Fibroblast of skin of left biceps (primary cell): ENCODE measurements at regions not wholly inside any gene's neighbourhood (a gene's known extent, or its start where the extent isn't known, plus 50 kb on each side); places are given as distances from the start of the nearest gene placed in this dataset.

Experiments used
- DNase-seq, 2 experiments: peaks; one replicate each; pipeline ENCODE4 v3.0.0-alpha.2; 2013; ENCODE audit warnings: low read depth in 2 of 2

DNA sequence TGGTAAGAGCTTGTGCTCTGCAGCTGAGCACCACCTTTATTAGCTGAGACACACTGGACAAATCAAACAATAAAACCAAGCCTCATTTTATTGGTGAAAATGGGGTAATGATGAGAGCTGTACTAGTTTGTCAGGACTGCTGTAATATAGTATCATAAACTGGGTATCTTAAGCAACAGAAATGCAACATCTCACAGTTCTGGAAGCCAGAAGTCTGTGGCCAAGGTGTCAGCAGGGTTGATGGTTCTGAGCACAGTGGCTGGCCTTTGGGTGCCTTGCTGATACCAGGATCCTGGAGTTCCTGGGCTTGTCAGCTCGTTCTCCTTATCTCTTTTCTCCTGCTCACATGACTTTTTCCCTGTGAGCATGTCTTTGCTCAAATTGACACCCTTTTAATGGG is 513.1 kb downstream of the IRX1 start:
- DNase-seq = no peak

DNA sequence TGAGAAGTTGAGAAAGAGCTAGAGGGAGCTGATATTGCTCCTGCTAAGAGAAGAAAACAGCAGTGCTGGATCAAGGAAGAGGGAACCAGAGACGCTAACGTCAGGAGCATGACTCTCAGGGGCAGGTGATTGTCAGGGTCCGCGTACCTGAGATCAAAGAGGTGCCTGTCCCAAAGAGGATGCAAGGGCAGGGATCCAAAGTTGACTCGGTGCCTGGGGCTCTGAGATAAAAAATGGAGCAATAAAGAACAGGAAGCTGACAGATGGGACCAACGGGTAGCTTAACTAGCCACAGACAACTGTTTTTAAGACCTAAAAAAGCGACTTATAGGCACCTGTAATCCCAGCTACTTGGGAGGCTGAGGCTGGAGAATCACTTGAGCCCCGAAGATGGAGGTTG is 517.8 kb downstream of the IRX1 start:
- DNase-seq = no peak

DNA sequence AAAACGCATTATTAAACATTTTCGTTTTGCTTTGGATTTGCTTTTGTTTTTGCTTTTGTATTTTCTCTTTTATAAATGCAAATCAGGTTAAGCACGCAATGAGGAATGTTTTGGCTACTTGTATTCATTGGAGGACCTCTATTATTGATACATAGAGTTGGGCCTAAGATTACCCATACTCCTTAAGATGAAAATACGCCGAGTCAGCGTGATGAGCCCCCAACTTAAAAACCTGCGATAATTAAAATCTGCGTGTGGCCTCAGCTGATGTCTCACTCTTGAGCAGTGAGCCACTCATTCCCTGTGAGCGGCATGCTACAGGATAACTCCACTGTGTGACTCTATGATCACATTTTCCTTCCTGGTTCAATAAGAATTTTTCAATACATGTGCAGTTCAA is 518.3 kb downstream of the IRX1 start:
- DNase-seq = no peak

DNA sequence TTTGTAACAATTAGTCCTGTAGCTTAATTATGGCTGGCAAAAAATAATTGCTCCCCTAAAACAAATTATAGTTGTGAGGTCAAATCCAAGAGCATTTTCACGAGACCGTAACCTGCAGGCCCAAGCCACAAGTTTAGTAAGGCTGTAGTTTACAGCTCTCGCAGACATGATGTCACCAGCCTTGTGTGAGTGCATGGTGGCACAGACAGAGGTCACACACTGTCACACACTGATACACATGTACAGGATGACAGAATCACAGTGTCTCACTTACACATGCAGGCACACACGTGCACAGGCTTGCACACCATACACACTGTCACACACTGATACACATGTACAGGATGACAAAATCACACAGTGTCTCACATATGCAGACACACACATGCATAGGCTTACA is 518.8 kb downstream of the IRX1 start:
- DNase-seq = no peak

DNA sequence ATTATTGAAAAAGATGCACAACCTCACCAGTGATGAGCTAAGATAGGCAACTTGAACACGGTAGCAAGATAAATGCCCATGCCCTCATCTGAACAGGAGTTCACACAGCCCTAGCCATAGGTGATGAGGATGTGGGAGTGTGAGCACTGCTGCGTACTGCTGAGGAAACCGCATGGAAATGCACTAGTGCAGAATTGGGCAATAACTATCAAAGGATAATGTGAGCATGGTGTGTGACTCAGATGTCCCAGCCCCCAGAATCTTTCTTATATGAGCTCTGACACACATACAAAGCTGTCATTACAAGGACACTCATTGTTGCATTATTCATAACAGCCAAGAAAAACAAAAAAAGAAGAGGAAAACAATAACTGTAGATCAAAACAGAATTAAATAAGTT is 521.2 kb downstream of the IRX1 start:
- peak in 1 of 2 experiments; percentile 16 for DNase-seq

DNA sequence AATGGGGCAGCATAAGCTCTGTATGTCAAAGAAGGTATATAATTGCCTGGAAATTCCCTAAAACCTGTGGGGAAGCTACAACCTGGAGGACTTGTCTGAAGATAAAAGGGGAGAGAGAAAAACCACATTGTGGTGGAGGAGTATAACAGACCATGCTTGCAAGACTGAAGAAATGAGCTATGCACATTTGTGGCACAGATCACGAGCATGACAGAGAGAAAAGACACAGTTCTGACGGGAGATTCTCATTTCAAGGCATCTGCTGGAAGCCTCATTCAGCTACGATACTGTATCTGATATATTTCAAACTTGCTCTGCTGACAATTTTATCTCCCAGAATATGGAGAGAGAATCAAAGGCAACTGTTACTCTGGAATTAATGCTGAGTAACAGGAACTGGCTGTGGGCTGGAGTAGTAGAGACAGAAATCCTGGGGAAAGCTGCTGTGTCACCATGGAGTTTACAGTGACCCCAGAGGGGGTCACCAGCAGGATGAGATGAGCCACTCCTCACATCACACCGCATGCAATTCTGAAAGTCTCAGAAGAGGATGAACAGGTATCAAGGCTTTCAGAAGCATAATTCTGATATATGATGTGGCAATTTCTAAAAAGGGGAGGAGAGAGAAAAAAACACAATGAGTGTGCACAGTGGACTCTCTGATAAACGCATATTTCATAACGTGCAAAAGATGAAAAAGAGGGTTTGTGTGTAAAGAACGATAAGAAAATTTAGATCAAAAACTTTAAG is 528.8 kb downstream of the IRX1 start:
- DNase-seq = no peak

DNA sequence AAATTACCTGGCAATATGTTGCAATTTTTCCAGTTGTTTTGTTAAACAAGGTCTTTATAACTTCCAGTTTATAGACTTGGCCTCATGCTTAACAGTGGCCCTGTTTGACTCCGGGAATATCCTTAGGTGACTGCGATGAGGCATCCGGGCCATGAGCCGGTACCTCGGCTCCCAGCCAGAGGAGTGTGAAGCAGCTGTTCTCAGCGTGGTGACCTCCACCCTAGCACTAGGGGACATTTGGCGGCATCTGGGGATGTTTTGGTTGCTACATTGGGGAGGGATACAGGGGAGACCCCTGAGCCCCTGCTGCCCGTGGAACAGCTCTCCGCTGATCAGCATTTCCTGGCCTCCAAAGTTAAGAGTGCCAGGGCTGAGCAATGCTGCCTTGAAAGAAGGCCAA is 533.4 kb downstream of the IRX1 start:
- no peak for DNase-seq

DNA sequence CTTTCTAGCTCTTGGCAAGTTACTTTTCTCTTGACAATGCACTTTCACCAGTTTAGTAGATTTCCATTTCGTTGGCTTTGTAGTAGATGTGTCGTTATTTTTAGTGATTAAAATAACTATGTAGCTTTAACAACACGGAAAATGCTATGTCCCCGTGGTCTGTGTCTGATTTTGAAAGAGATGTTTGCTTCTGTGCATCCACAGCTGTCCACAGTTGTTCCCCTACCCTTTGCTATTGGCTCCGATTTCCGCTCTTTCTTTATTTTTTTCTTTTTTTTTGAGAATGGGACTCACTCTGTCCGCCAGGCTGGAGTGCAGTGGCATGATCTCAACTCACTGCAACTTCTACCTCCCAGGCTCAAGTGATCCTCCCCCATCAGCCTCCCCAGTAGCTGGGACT is 533.9 kb downstream of the IRX1 start:
- DNase-seq = no peak

DNA sequence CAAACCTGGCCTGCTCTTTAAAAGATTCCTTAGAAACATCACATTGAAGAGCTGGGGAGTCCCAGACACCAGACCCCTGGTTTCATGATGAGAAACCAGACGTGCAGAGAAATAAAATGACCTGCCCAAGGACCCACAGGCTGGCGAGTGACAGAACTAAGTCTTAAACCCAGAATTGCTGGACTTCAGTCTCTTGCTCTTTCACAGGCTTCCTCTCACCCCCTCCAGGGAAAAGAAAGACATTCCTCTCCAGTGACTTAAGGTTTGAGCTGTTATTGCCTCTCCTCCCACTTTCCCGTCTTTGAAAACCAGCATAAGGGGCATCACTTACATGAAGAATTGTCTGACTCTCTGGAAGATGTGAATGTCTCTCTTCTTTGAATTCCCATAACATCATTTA is 535.2 kb downstream of the IRX1 start:
- no peak for DNase-seq

DNA sequence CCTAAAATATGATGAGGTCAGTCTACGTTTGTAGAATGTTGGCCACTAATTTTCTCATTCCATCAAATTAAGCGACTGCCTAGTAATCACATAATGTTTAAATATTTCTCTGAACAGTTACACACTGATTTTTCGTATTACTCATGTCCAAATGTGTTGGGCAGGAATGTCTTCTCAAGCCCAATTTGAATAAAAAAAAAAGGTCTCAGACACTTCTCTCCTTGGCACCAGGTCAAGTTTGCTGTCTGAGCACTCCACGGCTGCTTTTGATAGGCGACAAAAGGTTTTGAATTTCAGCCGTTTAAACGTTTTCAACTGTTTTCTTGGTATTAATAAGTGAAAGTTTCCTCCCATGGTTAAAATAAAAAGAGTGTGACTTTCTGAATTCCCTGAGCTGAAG is 542.1 kb downstream of the IRX1 start:
- DNase-seq = no peak

DNA sequence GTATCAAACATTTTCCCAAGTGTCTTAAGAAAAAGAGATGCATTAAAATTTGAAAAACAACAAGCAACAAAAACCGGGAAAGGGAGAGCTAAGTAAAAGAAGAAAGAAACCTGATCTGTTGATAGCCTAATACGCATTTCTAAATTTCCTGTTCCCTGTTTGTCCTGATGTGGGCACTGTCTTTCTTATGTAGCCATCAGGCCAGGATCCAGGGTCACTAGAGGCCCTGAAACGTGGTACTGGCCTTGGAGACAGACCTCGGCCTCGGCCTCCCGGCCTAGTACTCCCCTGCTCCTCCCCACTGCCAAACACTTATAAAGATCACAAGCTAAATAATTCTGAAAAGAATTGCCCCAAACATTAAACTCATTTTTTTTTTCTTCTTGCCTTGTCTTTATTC is 547.2 kb downstream of the IRX1 start:
- DNase-seq = no peak

DNA sequence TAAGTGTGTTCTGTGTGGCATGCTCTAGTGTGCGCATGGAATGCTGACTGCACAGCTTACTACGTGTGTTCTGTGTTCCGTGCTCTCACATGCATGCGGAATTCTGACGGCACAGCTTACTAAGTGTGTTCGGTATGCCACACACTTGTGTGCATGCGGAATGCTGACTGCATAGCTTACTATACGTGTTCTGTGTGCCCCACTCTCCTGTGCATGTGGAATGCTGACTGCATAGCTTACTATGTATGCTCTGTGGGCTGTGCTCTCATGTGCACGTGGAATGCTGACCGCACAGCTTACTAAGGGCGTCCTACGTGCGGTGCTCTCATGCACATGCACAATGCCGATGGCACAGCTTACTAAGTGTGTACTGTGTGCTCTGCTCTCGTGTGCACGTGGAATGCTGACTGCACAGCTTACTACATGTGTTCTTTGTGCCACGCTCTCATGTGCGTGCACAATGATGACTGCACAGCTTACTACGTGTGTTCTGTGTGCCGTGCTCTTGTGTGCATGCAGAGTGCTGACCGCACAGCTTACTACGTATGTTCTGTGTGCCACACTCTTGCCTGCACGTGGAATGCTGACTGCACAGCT is 548.9 kb downstream of the IRX1 start:
- DNase-seq = peak; percentile 18 to 28

DNA sequence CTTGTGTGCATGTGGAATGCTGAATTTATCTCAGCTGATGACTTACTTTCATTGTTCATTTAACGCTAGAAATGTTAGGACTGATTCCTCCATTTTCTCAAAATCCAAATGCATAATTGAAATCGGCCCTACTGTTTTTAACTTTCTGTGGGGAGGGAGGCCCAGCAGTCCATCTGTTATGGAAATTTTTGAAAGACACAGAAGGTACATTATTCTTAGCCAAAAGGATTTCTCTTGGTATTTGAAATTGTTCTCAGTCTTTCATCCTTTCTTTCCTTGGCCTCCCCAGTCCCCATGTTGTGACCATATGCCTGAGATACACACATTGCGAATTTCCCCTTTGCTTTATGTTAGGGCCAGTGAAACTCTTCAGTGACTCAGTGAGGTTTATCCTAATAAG is 549.9 kb downstream of the IRX1 start:
- no peak for DNase-seq

DNA sequence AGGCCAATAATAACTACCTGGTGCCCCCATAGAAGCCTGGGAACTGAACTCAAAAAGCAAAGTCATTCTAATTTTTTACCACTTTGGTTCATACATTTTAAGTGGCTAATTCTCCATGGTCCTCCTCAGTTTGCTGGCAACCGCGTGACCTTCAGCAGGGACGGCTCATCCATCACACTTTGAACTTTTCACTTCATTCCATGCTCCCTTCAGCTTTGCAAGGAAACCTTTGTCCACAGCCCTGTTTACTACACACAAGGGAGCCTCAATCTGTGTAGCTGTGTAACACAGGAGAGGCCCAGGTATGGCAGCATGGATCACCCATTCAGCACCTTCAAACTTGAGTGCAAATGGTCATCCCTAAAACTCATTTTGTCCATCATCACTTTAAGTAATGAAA is 552.4 kb downstream of the IRX1 start:
- DNase-seq = no peak

DNA sequence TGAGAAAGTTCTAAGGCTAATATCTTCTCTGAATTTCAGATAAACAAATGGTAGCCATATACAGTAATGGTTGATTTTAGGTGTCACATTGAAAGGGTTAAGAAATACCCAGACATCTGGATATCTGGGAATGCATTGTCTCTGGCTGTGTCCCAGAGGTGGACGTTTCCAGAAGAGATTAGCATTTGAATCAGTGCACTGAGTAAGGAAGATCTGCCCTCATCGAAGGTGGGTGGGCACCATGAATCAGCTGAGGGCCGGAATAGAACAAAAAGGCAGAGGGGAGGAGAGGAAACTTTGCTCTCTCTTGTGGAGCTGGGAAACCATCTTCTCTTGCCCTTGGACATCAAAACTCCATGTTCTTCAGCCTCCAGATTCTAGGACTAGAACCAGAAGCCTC is 554.4 kb downstream of the IRX1 start:
- no peak for DNase-seq

DNA sequence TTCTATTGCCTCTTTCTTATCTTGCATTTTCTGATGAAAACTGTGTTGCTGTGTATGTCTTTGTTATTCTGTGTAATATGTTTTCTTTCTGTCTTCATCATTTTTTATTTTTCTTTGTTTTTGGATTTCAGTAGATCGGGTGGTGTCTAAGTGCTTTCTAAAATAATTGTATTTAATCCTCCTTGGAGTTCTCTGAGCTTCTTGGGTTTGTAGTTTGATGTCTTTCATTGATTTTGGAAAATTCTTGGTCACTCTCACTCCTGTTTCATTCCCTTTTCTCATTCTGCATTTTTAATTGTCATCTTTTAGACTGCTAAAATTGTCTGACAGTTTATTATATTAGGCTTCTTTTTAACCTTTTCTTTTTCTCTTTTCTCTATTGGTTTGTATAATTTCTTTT is 560.5 kb downstream of the IRX1 start:
- DNase-seq = no peak

DNA sequence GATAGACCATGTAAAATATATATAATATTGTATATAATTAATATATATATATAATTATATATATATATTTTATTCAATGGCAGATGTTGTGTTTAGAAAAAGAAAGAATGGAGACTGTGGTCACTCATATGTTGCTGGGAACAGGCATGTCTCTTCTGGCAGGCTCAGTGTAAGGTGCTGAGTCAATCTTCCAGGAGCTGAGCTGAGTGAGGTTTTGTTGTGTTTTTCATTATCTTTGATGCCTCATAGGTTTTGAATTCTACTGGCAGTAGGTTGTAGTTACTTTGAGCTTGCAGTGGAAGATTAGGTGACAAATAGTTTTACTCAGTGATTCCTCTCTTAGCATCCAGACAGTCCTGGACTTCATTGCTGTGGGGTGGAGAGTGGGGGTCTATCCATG is 561.3 kb downstream of the IRX1 start:
- no peak for DNase-seq

DNA sequence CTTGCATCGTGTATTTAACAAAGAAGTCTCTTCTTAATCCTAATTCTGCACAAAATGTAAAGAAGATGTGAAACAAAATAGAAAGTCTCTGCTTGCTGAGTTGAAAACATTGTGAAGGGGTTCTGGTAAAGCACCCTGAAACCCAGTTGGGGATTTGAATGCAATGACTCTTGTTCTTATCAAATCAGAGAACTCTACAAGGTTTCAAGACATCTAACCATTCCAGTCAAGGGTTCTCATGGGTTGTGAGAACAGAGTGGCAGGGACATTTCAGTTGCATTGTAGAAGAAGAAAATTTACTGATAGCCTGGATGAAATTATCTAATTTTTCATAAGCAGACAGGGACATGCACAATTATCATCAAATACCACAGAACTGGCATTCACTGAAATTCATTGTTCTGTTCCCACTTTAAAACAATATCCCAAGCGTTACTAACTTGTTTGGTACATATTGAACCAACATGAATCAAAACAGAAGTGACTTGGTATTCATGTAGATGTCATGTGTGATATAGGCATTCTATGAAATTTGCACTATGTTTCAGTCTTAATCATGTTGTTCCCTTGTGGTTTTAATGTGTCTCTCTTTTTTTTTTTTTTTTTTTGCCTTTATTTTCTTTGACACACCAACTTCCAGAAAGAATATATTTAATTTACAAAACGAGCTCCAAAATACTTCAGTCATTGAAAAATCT is 563.3 kb downstream of the IRX1 start:
- no peak for DNase-seq

DNA sequence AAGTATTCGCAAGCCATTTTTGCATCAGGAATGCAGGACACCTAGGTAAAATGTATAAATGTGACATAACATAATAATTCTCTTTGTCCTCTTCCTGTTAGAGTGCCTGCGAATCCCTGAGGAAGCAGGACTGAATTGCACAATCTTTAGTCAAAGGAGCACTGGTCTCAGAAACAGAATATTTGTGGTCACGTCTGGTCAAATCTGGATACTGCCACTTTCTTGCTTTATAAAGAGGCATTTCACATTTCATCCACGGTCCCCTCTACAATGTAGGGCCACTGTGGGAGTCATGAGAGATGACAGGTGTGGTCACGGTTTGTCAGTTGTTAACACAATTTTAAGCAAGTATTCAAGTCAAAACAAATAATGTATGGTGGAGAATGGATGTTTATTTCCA is 564.0 kb downstream of the IRX1 start:
- DNase-seq = no peak

DNA sequence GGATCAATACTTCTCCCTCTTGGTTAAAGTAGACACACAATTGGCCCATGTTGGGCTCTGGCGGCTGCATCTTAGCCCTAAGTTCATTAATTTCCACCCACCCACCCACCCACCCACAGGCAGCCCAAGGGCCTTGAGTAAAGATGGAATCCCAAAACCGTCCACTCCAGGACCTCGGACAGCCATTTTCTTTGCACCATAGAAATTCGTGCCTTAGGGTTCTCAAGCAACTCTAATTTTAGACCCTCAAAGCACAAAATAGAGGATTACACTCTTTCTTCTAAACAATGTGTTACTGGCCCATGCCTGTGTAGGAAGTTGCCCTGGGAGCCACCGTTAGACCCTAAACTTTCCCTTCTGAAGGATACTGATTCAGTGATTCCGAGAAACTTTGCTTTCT is 568.5 kb downstream of the IRX1 start:
- no peak for DNase-seq

DNA sequence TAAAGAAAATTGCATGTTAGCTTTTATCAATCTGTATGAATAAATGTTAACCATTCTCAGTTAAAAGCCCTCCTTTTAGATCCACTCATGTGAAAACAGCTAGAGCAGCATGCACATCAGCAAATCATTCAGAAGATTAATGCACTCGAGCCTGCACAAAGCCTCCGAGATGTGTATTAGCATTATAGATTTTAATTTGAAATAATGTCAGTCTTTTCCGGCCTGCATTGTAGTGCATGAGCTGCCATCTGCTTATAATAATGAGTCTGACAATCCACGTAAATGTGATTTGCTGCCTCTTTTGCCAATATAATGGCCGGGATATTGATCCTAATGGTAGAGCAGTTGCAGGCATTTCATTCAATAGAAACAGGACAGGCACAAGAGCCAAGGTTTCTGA is 585.1 kb downstream of the IRX1 start:
- DNase-seq = no peak

DNA sequence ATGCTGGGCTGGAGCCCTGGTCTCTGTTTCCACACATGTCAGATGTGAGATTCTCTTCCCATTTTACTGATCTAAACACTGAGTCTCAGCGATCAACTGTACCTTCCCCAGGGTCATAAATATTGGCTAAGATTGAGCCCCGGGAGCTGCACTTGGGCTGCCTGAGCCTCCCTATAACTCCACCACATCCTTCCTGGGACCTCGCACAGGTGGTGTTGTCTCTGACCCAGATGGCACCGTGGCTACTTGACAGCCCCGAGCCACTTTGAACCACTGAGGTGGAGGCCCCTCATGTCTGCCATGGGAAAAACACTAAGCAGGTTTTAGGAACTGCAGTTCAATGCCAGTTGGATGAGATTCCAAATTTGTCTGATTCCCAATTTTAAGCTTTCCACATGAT is 586.5 kb downstream of the IRX1 start:
- DNase-seq = no peak

DNA sequence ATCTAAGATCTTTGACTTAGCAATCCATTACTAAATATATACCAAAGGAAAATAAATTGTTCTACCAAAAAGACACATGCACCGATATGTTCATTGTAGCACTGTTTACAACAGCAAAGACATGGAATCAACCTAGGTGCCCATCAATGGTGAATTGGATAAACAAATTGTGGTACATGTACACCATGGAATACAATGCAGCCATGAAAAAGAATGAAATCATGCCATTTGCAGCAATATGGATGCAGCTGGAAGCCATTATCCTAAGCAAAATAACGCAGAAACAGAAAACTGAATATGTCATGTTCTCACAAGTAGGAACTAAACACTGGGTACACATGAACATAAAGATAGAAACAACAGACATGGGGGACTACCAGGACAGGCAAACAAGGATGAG is 589.5 kb downstream of the IRX1 start:
- DNase-seq = no peak
